ENCODE measurements at regions not wholly inside any gene's neighbourhood (a gene's known extent, or its start where the extent isn't known, plus 50 kb on each side); places are given as distances from the start of the nearest gene placed in this dataset.

DNA sequence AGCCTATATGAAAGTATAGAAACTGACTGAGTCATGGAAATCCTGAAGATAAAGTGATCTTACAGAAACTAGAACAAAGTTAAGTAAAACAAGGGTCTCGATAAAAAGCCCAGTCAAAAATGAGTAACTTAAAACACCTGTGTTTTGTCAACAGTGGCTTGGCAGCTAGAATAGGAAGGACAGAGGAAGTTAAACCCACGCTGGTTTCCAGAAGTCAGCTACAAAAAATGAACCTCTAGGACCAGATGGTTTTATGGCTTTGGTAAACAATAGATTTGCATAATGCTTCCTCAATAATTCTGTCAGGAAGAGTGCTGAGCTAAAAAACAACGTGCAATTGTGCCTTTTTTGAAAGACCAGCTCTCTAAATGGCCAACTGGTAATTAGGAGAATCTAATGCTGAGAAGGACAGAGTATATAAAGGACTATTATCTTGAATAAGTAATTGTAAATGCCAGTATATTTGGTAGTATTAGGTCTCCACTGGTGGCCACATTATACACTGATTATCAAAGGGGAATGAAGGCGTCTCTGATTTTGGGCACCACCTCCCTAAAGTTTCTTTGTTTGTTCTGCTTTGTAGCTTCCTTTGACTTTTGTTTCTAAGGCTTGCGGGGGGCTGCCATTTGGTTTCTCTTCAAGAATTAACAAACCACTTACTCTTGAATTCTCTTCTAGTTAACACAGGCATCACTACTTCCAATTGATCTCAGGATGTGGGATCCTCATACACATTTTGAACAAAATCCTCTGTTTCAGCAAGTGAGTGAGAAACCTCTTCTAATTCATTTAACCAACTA is 72.2 kb upstream of the PPP3CA start:
- no peak for TF ChIP-seq POLR2A (IDR thresholded peaks at IDR 0.05)
- TF ChIP-seq, protein P1, sequence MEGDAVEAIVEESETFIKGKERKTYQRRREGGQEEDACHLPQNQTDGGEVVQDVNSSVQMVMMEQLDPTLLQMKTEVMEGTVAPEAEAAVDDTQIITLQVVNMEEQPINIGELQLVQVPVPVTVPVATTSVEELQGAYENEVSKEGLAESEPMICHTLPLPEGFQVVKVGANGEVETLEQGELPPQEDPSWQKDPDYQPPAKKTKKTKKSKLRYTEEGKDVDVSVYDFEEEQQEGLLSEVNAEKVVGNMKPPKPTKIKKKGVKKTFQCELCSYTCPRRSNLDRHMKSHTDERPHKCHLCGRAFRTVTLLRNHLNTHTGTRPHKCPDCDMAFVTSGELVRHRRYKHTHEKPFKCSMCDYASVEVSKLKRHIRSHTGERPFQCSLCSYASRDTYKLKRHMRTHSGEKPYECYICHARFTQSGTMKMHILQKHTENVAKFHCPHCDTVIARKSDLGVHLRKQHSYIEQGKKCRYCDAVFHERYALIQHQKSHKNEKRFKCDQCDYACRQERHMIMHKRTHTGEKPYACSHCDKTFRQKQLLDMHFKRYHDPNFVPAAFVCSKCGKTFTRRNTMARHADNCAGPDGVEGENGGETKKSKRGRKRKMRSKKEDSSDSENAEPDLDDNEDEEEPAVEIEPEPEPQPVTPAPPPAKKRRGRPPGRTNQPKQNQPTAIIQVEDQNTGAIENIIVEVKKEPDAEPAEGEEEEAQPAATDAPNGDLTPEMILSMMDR (IDR thresholded peaks at IDR 0.05), result no peak

Data from tibial nerve (tissue), 3 donors.